ENCODE measurements at regions not wholly inside any gene's neighbourhood (a gene's known extent, or its start where the extent isn't known, plus 50 kb on each side); places are given as distances from the start of the nearest gene placed in this dataset.

DNA sequence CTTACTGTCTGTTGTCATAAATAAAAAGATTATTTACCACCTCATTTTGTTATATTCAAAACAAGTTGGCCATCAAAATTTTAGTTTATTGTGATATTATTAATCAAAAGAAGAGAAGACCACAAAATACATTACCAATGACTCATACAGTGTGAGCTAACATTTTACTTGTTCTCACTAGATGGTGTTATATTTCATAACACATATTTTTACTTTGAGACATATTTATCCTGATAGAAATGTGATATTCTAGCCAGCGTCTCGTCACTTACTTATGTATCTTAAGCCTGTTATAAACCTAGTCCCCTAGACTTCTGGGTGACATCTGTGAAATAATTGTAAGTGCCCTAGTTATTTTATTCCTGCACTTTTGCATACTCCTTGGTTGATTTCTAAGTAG is 263.2 kb downstream of the CDH7 start:
- TF ChIP-seq, protein P1, sequence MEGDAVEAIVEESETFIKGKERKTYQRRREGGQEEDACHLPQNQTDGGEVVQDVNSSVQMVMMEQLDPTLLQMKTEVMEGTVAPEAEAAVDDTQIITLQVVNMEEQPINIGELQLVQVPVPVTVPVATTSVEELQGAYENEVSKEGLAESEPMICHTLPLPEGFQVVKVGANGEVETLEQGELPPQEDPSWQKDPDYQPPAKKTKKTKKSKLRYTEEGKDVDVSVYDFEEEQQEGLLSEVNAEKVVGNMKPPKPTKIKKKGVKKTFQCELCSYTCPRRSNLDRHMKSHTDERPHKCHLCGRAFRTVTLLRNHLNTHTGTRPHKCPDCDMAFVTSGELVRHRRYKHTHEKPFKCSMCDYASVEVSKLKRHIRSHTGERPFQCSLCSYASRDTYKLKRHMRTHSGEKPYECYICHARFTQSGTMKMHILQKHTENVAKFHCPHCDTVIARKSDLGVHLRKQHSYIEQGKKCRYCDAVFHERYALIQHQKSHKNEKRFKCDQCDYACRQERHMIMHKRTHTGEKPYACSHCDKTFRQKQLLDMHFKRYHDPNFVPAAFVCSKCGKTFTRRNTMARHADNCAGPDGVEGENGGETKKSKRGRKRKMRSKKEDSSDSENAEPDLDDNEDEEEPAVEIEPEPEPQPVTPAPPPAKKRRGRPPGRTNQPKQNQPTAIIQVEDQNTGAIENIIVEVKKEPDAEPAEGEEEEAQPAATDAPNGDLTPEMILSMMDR (IDR thresholded peaks at IDR 0.05; ENCODE audit: low read depth, low read length), result no peak
- TF ChIP-seq EZH2phosphoT487 (IDR thresholded peaks at IDR 0.05; ENCODE audit: low read depth), result no peak

Measured in OCI-LY3 (cell line).